SK-N-SH (cell line): ENCODE measurements at regions not wholly inside any gene's neighbourhood (a gene's known extent, or its start where the extent isn't known, plus 50 kb on each side); places are given as distances from the start of the nearest gene placed in this dataset.

ENCODE experiments used
- CTCF ChIA-PET: fragments of 300-600, 350-600 bp; formaldehyde crosslinking; extraction: SDS; loops from one replicate; lab custom pipeline; 2021; lab: Yijun Ruan, JAX
- POLR2A ChIA-PET: fragments of 350-600 bp; sonication (Branson Sonifier 250); formaldehyde crosslinking; extraction: SDS; loops from one replicate; lab custom pipeline; 2020; ENCODE audit warnings: antibody characterized with exemption, inconsistent platforms; lab: Yijun Ruan, JAX
- DNase-seq: peaks from one replicate; pipeline ENCODE4 v3.0.0; 2012
- H2AFZ ChIP-seq: fragments of 200-600 bp; sonication (generic); 2 replicates; pipeline ENCODE4 v1.8.1; 2016; ENCODE audit warnings: antibody characterized with exemption, mild to moderate bottlenecking, low read depth
- H3F3A ChIP-seq: fragments of 200-600 bp; sonication (generic); replicated peaks from 2 replicates; pipeline ENCODE3; 2016; ENCODE audit warnings: antibody characterized with exemption, mild to moderate bottlenecking; ENCODE audit not compliant: insufficient read depth
- H3K27ac ChIP-seq, 2 experiments: fragments of 200-500 bp in 1 of 2; fragments of 200-600 bp in 1 of 2; sonication (Bioruptor generic) in 1 of 2; sonication (generic), shearing (Covaris generic) in 1 of 2; 2 replicates each; pipeline versions ENCODE4 v1.5.1 to v1.6.1; 2014 to 2016; ENCODE audit warnings: low read depth in 2 of 2, inconsistent platforms in 1 of 2, low read length in 1 of 2, mild to moderate bottlenecking in 1 of 2, mixed read lengths in 1 of 2
- H3K27me3 ChIP-seq: fragments of 200-600 bp; sonication (generic), shearing (Covaris generic); 2 replicates; pipeline ENCODE4 v1.6.1; 2016; ENCODE audit warnings: mixed run types; ENCODE audit not compliant: insufficient read depth
- H3K36me3 ChIP-seq, 2 experiments: fragments of 200-500 bp in 1 of 2; fragments of 200-600 bp in 1 of 2; sonication (Bioruptor generic) in 1 of 2; sonication (generic) in 1 of 2; replicated peaks in 1 of 2; 2 replicates each; pipeline versions ENCODE3 to v1.5.1; 2014 to 2016; ENCODE audit warnings: low read length in 1 of 2, mild to moderate bottlenecking in 1 of 2; ENCODE audit not compliant: insufficient read depth in 2 of 2, control insufficient read depth in 1 of 2
- H3K4me1 ChIP-seq, 2 experiments: fragments of 200-500 bp in 1 of 2; fragments of 200-600 bp in 1 of 2; sonication (Bioruptor generic) in 1 of 2; sonication (generic), shearing (Covaris generic) in 1 of 2; 2 replicates each; pipeline versions ENCODE4 v1.5.1 to v1.6.1; 2014 to 2016; ENCODE audit warnings: low read depth in 1 of 2, low read length in 1 of 2, mixed run types in 1 of 2; ENCODE audit not compliant: insufficient read depth in 2 of 2, control insufficient read depth in 1 of 2
- H3K4me2 ChIP-seq: fragments of 200-600 bp; sonication (generic), shearing (Covaris generic); 2 replicates; pipeline ENCODE4 v1.6.1; 2017; ENCODE audit warnings: mixed run types
- H3K4me3 ChIP-seq, 2 experiments: fragments of 200-500 bp in 1 of 2; fragments of 200-600 bp in 1 of 2; sonication (Bioruptor generic) in 1 of 2; sonication (generic), shearing (Covaris generic) in 1 of 2; 2 replicates each; pipeline versions ENCODE4 v1.5.1 to v1.8.1; 2014 to 2016; ENCODE audit warnings: low read depth in 2 of 2, inconsistent platforms in 1 of 2, low read length in 1 of 2, mild to moderate bottlenecking in 1 of 2, mixed read lengths in 1 of 2, moderate library complexity in 1 of 2
- H3K79me2 ChIP-seq: fragments of 200-600 bp; sonication (generic); 2 replicates; pipeline ENCODE4 v1.8.1; 2017; ENCODE audit warnings: mild to moderate bottlenecking; ENCODE audit not compliant: insufficient read depth
- H3K9ac ChIP-seq: fragments of 200-600 bp; sonication (generic); 2 replicates; pipeline ENCODE4 v1.6.1; 2017; ENCODE audit warnings: mixed run types
- H3K9me2 ChIP-seq: fragments of 200-600 bp; sonication (generic); 2 replicates; pipeline ENCODE4 v1.6.1; 2017; ENCODE audit warnings: mixed run types
- H3K9me3 ChIP-seq: fragments of 200-600 bp; sonication (generic); 2 replicates; pipeline ENCODE4 v1.6.1; 2017; ENCODE audit warnings: mixed run types, mild to moderate bottlenecking, moderate library complexity
- H4K20me1 ChIP-seq: fragments of 200-600 bp; sonication (generic); 2 replicates; pipeline ENCODE4 v1.6.1; 2017; ENCODE audit warnings: mild to moderate bottlenecking, mixed run types; ENCODE audit not compliant: insufficient read depth
- JUND ChIP-seq: IDR thresholded peaks from 2 replicates; pipeline ENCODE4 v1.4.0; 2012
- MEF2A ChIP-seq: IDR thresholded peaks from 2 replicates; pipeline ENCODE4 v1.4.0; 2012; ENCODE audit warnings: low read depth, borderline replicate concordance
- NRF1 ChIP-seq: IDR thresholded peaks from 2 replicates; pipeline ENCODE4 v1.6.1; 2012; ENCODE audit warnings: low read depth, mild to moderate bottlenecking, low read length
- TCF12 ChIP-seq: IDR thresholded peaks from 2 replicates; pipeline ENCODE4 v1.4.0; 2012
- WGBS: methylation state at CpG from one replicate; pipeline ENCODE4 v1.1.6; 2017; ENCODE audit warnings: low lambda C conversion rate; 5-methylcytosine and 5-hydroxymethylcytosine counted together
- TF ChIP-seq, protein P1 (sequence below): IDR thresholded peaks from 2 replicates; pipeline ENCODE4; 2012
- TF ChIP-seq, protein P2 (sequence below): IDR thresholded peaks from 2 replicates; pipeline ENCODE4 v1.6.1; 2012; ENCODE audit warnings: mild to moderate bottlenecking, low read depth, low read length, moderate library complexity

DNA sequence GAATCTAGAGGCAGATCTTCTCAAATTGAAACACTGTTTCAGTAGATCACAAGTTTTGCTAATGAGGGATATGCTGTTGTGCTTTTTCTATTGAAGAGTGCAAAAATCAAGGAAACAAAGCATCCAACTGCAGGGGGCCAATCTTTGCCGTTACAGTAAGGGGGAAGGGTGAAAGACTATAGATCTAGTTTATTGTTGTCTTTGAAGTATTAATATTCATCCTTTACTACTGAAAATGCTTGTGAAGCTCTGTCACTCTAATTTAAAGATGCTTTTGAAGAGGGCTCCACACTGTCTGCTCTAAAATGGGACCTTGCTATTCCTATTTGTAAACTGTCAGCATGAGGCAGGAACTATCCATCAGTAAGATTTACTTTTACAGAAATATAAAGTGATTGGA lies 110.3 kb downstream of the MBL2 start:
- no peaks in the 10 kb centered on the region for H3K27me3 ChIP-seq
- H3K4me3 ChIP-seq = no peak overlapping the region
- no peak overlapping the region for H3K27ac ChIP-seq
- DNase-seq = no peak
- WGBS = 65% methylated on average over 1 of the region's 1 CpG
- H3K36me3 ChIP-seq = no peaks in the 10 kb centered on the region
- CTCF ChIA-PET = no interaction called here
- no peaks in the 10 kb centered on the region for H4K20me1 ChIP-seq
- no peak overlapping the region for H3K4me2 ChIP-seq
- POLR2A ChIA-PET = no interaction called here
- H3F3A ChIP-seq = peaks cover under 1% of the 10 kb centered on the region
- H3K9me3 ChIP-seq = 0 out of 2 replicates have a peak, but pooled peaks cover 11% of the 10 kb centered on the region
- no peaks in the 10 kb centered on the region for H3K9me2 ChIP-seq
- no peak overlapping the region for H3K9ac ChIP-seq
- H3K4me1 ChIP-seq = peaks cover 0 to 7% of the 10 kb centered on the region in 2 experiments; a peak in 2 of 4 replicates
- H3K79me2 ChIP-seq = no peaks in the 10 kb centered on the region
- TF ChIP-seq, protein P1, sequence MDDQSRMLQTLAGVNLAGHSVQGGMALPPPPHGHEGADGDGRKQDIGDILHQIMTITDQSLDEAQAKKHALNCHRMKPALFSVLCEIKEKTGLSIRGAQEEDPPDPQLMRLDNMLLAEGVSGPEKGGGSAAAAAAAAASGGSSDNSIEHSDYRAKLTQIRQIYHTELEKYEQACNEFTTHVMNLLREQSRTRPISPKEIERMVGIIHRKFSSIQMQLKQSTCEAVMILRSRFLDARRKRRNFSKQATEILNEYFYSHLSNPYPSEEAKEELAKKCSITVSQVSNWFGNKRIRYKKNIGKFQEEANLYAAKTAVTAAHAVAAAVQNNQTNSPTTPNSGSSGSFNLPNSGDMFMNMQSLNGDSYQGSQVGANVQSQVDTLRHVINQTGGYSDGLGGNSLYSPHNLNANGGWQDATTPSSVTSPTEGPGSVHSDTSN = 0 out of 2 replicates have a peak, but pooled peaks have one; percentile 16
- TF ChIP-seq JUND = no peak
- 0 out of 2 replicates have a peak overlapping the region, but pooled peaks have one; percentile 23 for H2AFZ ChIP-seq

DNA sequence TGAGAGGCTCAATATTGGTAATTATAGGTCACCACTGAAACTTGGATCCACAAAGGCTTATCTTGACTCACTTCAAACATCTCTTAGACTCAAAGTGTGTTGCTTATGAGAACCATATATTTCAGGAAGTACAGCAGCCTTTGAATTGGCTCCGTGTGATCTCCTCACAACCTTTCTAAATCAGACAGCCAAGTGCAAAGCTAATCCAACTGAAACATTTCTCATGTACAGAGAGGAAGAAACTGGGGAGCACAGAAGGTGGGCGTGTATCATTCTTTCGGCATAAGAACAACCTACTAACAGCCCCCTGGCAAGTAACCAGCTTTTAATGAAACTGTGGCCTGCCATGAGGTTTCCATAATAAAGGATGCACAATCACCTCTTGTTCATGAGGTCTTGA lies 109.4 kb downstream of the MBL2 start:
- POLR2A ChIA-PET = no interaction called here

More for the DNA sequence above, 109.4 kb downstream of the MBL2 start:
- no peak for DNase-seq
- Histone ChIP-seq H3F3A (peaks cover 9% of the 10 kb centered on the region), H3K4me2 (no peak overlapping the region), H3K27me3 (no peaks in the 10 kb centered on the region), H3K9me3 (0 out of 2 replicates have a peak, but pooled peaks cover 11% of the 10 kb centered on the region), H3K27ac (no peak overlapping the region), H3K9ac (no peak overlapping the region), H3K4me3 (no peak overlapping the region), H3K9me2 (no peaks in the 10 kb centered on the region), H3K79me2 (no peaks in the 10 kb centered on the region), H3K36me3 (no peaks in the 10 kb centered on the region), H3K4me1 (peaks cover 0 to 7% of the 10 kb centered on the region in 2 experiments; a peak in 1 of 4 replicates), H2AFZ (no peak overlapping the region), H4K20me1 (no peaks in the 10 kb centered on the region)
- no peak for TF ChIP-seq TCF12
- TF ChIP-seq, protein P2, sequence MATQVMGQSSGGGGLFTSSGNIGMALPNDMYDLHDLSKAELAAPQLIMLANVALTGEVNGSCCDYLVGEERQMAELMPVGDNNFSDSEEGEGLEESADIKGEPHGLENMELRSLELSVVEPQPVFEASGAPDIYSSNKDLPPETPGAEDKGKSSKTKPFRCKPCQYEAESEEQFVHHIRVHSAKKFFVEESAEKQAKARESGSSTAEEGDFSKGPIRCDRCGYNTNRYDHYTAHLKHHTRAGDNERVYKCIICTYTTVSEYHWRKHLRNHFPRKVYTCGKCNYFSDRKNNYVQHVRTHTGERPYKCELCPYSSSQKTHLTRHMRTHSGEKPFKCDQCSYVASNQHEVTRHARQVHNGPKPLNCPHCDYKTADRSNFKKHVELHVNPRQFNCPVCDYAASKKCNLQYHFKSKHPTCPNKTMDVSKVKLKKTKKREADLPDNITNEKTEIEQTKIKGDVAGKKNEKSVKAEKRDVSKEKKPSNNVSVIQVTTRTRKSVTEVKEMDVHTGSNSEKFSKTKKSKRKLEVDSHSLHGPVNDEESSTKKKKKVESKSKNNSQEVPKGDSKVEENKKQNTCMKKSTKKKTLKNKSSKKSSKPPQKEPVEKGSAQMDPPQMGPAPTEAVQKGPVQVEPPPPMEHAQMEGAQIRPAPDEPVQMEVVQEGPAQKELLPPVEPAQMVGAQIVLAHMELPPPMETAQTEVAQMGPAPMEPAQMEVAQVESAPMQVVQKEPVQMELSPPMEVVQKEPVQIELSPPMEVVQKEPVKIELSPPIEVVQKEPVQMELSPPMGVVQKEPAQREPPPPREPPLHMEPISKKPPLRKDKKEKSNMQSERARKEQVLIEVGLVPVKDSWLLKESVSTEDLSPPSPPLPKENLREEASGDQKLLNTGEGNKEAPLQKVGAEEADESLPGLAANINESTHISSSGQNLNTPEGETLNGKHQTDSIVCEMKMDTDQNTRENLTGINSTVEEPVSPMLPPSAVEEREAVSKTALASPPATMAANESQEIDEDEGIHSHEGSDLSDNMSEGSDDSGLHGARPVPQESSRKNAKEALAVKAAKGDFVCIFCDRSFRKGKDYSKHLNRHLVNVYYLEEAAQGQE = no peak
- TF ChIP-seq MEF2A = no peak
- TF ChIP-seq NRF1 = no peak
- CTCF ChIA-PET = interaction anchor here (1.2 kb wide), 1 partner anchor 10 kb away, joined by 3 read pairs; no protein-coding TSS in a partner anchor
- 60% methylated on average over 3 of the region's 3 CpGs for WGBS
